HUES64 (cell line): ENCODE measurements at regions not wholly inside any gene's neighbourhood (a gene's known extent, or its start where the extent isn't known, plus 50 kb on each side); places are given as distances from the start of the nearest gene placed in this dataset.
"Not testable (repeated sequence)": the region's sequence is repeated elsewhere in the genome, so short reads cannot be mapped to it uniquely, and the experiment has no call there.

Experiments
- H3K27ac ChIP-seq: 2 replicates; pipeline ENCODE4 v1.7.0; 2013; ENCODE audit warnings: low read depth, low read length, inconsistent platforms
- H3K27me3 ChIP-seq: 2 replicates; pipeline ENCODE4 v1.6.1; 2013; ENCODE audit warnings: mild to moderate bottlenecking, low read length; ENCODE audit not compliant: insufficient read depth
- H3K36me3 ChIP-seq: 2 replicates; pipeline ENCODE4 v1.6.1; 2013; ENCODE audit warnings: mild to moderate bottlenecking, low read length; ENCODE audit not compliant: insufficient read depth
- H3K4me1 ChIP-seq: 2 replicates; pipeline ENCODE4 v1.6.1; 2013; ENCODE audit warnings: mild to moderate bottlenecking, low read length, moderate library complexity; ENCODE audit not compliant: insufficient read depth
- H3K4me3 ChIP-seq: 2 replicates; pipeline ENCODE4 v1.5.1; 2013; ENCODE audit warnings: mild to moderate bottlenecking, low read length, moderate library complexity
- H3K9ac ChIP-seq: 2 replicates; pipeline ENCODE4 v1.6.1; 2013; ENCODE audit warnings: mild to moderate bottlenecking, low read depth, low read length
- H3K9me3 ChIP-seq: 2 replicates; pipeline ENCODE4 v1.6.1; 2013; ENCODE audit warnings: low read depth, low read length; ENCODE audit not compliant: insufficient read depth
- WGBS: fragments of 150-250, 120-280 bp; methylation state at CpG from one replicate; pipeline ENCODE4 v1.1.7; 2013; ENCODE audit warnings: missing lambda C conversion rate; 5-methylcytosine and 5-hydroxymethylcytosine counted together

- not testable (repeated sequence) for H3K9me3 ChIP-seq, H3K27me3 ChIP-seq, H3K27ac ChIP-seq, H3K4me1 ChIP-seq, H3K4me3 ChIP-seq, H3K36me3 ChIP-seq, H3K9ac ChIP-seq
- WGBS = no CpG with 5 or more reads among the region's 2 CpGs
These were observed 635.0 kb downstream of the RPIA start for GRCh38 chr2:89326455-89326854.

GRCh38 chr2:89328790-89329189 is 637.3 kb downstream of the RPIA start:
- H3K27ac ChIP-seq, H3K4me1 ChIP-seq, H3K27me3 ChIP-seq, H3K9me3 ChIP-seq, H3K4me3 ChIP-seq, H3K36me3 ChIP-seq, H3K9ac ChIP-seq: not testable (repeated sequence)
- WGBS = no CpG with 5 or more reads among the region's 1 CpG
